Gastroesophageal sphincter (tissue), 3 donors: ENCODE measurements at regions not wholly inside any gene's neighbourhood (a gene's known extent, or its start where the extent isn't known, plus 50 kb on each side); places are given as distances from the start of the nearest gene placed in this dataset.

ENCODE experiments used
- CTCF ChIP-seq, 4 experiments: fragments of 200-600 bp in 2 of 4; fragments of 450-650 bp in 2 of 4; sonication (generic) in 1 of 4; IDR thresholded peaks; one replicate each; pipeline ENCODE4 v1.5.1; 2017 to 2019; ENCODE audit warnings: antibody characterized with exemption in 4 of 4, mild to moderate bottlenecking in 2 of 4, moderate library complexity in 2 of 4
- EP300 ChIP-seq: sonication (generic); formaldehyde crosslinking; IDR thresholded peaks from one replicate; pipeline ENCODE4 v1.6.1; 2017; ENCODE audit warnings: antibody characterized with exemption, mild to moderate bottlenecking
- POLR2A ChIP-seq, 2 donors: fragments of 450-650 bp; IDR thresholded peaks; one replicate each; pipeline ENCODE4 v1.6.1; 2017; ENCODE audit warnings: antibody characterized with exemption in 2 of 2, mild to moderate bottlenecking in 2 of 2, moderate library complexity in 1 of 2
- POLR2AphosphoS5 ChIP-seq: sonication (generic); formaldehyde crosslinking; IDR thresholded peaks from one replicate; pipeline ENCODE4 v1.6.1; 2017; ENCODE audit warnings: antibody characterized with exemption

GRCh38 chr16:11456741-11457140 lies 111.5 kb downstream of the RMI2 start:
- TF ChIP-seq CTCF (IDR thresholded peaks at IDR 0.05), result no peak
- TF ChIP-seq POLR2A (IDR thresholded peaks at IDR 0.05), result no peak
- no peak for TF ChIP-seq EP300
- no peak for TF ChIP-seq POLR2AphosphoS5
